A172 (cell line): ENCODE measurements at regions not wholly inside any gene's neighbourhood (a gene's known extent, or its start where the extent isn't known, plus 50 kb on each side); places are given as distances from the start of the nearest gene placed in this dataset.
"Not testable (repeated sequence)": the region's sequence is repeated elsewhere in the genome, so short reads cannot be mapped to it uniquely, and the experiment has no call there.

Experiments
- DNase-seq: peaks from one replicate; pipeline ENCODE4 v3.0.0-alpha.2; 2015; ENCODE audit warnings: low spot score

- DNase-seq: no peak
These were observed 642.3 kb upstream of the CPEB2 start for GRCh38 chr4:14359991-14360390.

DNA sequence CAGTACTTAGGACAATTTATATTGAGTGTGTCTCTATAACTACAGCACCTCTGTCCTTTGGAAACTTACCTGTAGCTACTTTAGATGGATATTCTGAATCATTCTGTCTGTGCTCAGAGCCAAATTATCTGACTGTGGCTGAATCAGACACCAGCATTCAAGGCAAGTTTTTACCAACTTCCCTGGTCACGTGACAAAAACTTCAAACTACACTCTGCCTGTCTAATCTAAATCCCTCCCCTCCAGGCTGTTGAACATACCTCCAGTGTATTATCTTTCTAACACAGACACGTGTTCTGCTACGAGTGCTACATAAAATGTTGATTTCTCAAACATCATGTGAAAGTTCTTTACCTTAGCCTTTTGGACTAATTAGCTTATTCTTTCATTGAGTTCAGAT lies 641.2 kb upstream of the CPEB2 start:
- DNase-seq: no peak

GRCh38 chr4:14362385-14362784 lies 639.9 kb upstream of the CPEB2 start:
- no peak for DNase-seq

DNA sequence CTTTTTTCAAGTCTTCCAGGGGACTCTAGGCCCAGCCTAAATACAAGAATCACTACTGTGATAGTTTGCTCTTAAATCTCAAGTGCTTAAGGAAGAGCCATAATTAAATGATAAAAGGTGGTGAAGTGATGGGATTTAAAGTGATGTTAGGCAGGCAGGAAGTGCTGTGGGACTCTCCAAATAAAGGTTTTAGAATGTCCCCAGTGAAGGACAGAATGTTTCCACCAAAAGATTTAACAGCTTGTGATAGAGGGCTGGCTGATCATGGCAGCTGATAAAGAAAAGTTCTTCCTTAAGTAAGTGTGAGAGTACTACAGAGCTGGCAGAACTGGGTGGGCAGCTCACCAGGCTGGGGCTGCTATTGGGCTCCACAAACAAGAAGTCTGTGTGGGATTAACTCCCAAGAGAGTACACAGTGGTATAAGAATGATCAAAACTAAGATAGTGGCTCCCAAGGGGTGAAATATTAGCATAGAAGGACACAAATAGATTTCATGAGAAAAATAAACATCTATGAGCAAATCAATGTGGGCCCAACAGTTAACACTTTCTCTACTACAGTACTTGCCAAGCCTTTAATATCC lies 637.2 kb upstream of the CPEB2 start:
- DNase-seq: no peak

DNA sequence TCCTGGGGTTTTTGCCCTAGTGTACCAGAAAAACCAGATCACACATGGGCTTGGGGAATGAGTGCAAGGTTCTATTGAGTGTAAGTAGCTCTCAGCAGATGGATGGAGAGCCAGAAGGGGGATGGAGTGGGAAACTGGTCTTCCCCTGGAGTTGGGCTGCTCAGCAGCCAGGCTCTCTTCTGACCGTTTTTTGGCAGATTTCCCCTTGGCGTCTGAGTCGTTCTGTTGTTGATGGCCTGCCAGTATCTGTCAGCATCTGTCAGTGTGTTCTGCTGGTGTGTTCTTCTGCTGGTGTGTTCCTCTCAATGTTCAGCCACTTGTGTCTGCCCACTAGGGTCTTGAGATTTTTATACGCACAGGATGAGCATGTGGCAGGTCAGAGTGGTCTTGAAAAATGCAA lies 633.9 kb upstream of the CPEB2 start:
- no peak for DNase-seq

DNA sequence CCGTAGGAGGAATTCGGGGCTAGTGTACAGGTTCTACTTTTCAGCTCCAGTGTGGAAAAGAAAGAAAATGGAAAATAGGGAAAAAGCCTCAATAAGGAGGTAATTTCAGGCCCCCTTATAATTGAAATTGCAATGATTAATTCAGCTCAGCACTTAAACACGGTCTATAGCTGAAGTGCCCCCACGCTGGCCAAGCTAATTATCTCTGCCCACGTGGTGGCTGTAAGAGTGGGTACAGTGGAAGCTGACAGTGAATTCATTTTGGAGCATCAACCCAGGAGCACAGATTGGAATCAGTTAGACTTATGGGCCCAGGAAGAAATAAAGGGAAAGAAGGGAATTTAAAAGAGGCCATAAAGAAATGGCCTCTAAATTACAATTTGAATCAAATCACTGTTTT lies 631.1 kb upstream of the CPEB2 start:
- DNase-seq: no peak

DNA sequence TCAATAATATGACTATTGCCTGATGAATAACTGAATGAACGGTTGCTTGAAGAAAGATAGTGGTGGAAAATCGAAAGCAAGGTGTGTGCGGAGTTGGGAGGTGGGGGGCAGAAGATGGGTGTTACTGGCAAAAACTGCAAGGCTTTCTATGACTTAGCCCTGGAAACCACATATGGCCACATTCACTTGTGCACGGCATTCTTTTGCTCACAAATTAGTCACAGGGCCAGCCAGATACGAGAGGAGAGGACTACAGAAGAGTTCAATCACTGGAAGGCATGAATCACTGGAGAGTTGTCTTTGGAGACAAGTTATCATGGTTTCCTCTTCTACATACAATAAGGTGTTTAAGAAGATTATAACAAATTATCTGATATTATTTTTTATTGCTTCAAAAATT lies 626.5 kb upstream of the CPEB2 start:
- DNase-seq: peak; percentile 23

DNA sequence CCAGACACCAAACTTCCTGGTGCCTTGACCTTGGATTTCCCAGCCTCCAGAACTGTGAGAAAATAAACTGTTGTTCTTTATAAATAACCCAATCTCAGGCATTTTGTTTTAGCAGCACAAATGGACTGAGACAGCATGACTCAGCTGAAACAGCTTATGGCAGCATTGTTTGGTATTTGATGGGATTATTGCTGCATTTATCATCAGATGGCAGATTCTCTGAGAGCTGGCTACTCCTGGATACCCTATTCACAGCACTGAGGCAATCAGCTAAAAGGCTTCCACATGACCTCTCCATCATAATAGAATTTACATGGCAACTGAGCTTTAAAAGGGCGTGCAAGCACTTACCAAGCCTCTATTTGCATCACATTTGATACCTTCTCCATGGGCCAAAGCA lies 623.1 kb upstream of the CPEB2 start:
- DNase-seq: peak; percentile 4

DNA sequence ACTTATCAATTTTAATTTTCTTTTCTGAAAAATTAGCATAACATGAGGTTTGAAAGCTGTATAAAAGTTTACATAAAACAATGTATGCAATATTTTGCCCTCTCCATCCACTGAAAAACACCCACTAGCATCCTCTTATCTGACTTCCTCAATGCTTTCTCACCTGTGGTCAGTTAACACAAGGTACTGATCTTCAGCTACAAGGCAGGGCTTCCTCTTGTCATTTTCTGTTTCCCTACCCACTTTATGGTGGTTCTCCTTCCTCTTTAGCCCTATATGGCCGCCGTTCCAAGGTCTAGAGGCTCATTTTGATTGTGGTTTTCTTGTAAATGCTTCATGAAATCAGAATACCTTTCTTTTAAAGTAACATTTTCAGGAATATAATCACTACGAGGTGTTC lies 618.6 kb upstream of the CPEB2 start:
- DNase-seq: no peak

GRCh38 chr4:14384824-14385223 lies 617.5 kb upstream of the CPEB2 start:
- no peak for DNase-seq

DNA sequence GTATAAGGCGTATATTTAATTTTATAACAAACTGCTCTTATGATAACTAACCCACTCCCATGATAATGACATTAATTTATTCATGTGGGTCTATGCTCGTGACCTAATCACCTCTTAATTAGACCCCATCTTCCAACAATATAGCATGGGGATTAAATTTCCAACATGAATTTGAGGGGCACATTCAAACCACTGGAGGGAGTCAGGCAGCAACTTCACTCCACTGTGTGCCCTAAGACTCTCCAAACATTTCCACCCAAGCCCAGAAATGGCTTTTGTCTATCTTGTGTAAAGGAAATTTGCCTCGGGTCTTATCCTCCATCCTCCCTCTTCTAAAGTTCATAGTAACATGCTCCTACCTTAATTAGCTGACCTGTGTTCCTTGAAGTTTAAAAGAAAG lies 616.1 kb upstream of the CPEB2 start:
- DNase-seq: no peak

DNA sequence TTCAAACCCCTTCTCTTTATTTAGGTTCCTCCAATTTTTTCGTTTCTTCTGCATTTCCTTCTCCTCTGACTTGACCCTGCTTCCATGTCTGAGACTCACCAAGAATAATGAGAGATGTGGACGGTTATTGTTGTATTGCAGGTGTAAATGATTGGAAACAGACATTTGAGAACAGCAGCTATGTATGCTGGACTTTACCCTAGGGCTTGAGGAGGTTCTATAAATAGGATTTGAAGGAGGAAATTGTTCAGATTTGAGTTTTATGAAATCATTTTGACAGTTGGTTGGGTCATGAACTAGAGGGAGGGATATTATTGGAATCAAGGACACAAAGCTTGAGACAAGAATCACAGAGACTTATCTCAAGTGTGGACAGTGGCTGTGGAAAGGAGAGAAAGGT lies 614.6 kb upstream of the CPEB2 start:
- DNase-seq: no peak

DNA sequence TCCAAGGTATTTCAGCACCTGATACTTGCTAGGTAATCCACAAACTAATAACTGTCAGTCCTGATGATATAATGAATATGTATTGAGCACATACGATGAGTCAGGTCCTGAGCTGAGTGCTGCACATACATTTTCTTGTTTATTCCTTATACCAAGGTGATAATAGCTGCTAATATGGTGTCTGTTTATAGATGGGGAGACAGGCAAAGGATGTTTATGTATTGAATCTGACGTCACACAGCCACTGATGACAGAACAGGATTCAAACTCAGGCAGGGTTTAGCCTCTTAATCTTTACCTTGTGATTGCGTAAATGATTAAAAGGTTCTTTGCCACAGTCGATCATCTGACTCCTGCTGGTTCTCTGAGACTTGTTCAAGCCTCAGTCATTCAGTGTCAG lies 609.9 kb upstream of the CPEB2 start:
- DNase-seq: no peak

- no peak for DNase-seq
These were observed 606.1 kb upstream of the CPEB2 start for GRCh38 chr4:14396183-14396582.

GRCh38 chr4:14399848-14400247 lies 602.4 kb upstream of the CPEB2 start:
- no peak for DNase-seq

GRCh38 chr4:14400307-14400706 lies 602.0 kb upstream of the CPEB2 start:
- no peak for DNase-seq

- no peak for DNase-seq
These were observed 599.1 kb upstream of the CPEB2 start for GRCh38 chr4:14403132-14403531.

DNA sequence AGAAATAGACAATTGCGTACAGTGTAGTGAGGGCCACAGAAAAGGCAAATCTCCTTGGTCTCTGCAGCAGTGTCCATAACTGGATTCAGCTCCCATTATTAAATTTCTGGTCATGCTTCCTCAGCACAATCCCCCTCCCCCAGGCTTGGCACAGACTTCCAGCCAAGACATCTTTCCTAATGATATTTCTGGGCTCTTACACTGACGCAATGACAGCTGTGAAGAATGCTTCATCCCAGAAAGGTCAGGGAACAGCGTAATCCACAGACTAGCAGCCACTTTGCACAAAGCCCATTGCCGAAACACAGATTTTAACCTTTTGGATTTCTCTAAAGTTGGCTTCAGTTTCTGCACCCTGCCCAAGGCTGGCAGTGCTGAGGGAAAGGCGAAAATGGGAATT lies 597.6 kb upstream of the CPEB2 start:
- DNase-seq: no peak

GRCh38 chr4:14410516-14410915 lies 591.8 kb upstream of the CPEB2 start:
- DNase-seq: no peak

DNA sequence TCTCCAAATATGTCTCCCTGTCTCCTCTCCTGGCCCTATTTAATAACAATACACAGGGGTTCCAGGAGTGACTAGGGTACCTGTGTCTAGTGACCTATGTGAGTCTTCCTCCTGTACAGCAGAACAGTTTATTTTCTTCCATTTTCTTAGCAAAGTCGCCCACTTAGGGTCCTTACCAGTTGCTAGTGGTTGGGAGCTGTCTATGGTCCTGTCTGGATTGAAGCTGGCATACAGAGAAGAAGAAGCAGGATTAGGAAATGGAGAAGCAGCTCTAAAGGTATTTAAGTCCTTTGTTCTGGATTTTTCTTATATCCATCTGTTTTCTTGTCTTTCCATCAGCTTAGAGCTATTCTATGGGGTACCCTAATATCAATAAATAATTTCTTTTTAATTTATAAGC lies 587.1 kb upstream of the CPEB2 start:
- peak; percentile 6 for DNase-seq

DNA sequence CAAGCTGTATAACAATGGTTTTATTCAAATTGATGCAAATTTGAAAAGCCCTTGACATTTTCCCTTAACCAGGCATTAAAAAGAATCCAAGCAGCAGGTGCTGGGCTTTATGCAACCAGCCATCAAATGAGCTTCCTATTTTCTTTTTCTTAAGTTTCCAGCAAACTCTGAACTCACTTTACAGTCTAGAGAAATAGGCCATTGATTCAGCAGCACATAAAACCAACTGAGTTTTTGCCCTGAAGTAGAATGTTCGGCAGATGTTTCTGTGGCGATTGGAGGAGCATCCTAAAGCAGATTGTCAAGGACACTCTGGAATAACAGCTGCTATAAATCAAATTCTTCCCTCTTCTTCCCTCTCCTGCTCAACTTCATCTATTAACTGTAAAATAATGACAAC lies 582.8 kb upstream of the CPEB2 start:
- no peak for DNase-seq

GRCh38 chr4:14426297-14426696 lies 576.0 kb upstream of the CPEB2 start:
- not testable (repeated sequence) for DNase-seq

GRCh38 chr4:14428125-14428524 lies 574.2 kb upstream of the CPEB2 start:
- DNase-seq: no peak
